ENCODE measurements at regions not wholly inside any gene's neighbourhood (a gene's known extent, or its start where the extent isn't known, plus 50 kb on each side); places are given as distances from the start of the nearest gene placed in this dataset.

- peaks cover 11% of the 10 kb centered on the region for H3K27me3 ChIP-seq (ENCODE audit: insufficient read depth, poor library complexity, severe bottlenecking)
- no peak overlapping the region for H3K27ac ChIP-seq (replicated peaks)
- no peak for DNase-seq (ENCODE audit: low read depth in 1 of 2, low spot score in 1 of 2)
- TF ChIP-seq GABPA (IDR thresholded peaks at IDR 0.05; ENCODE audit: low read depth): no peak
- no peak for TF ChIP-seq SPI1 (IDR thresholded peaks at IDR 0.05; ENCODE audit: borderline replicate concordance, low read depth)
- TF ChIP-seq CTCF (IDR thresholded peaks at IDR 0.05; ENCODE audit: insufficient read depth, low read length): no peak
- TF ChIP-seq REST (IDR thresholded peaks at IDR 0.05; ENCODE audit: insufficient replicate concordance, low read depth): no peak
- TF ChIP-seq POLR2AphosphoS5 (IDR thresholded peaks at IDR 0.05; ENCODE audit: low read depth): no peak
- no peak overlapping the region for H3K4me3 ChIP-seq (replicated peaks; ENCODE audit: insufficient read depth, low read length)
Measured at GRCh38 chr2:45291296-45291701, 282.0 kb upstream of the SIX2 start.

GRCh38 chr2:45289997-45290709 lies 280.9 kb upstream of the SIX2 start:
- no peak for TF ChIP-seq GABPA (IDR thresholded peaks at IDR 0.05; ENCODE audit: low read depth)
- TF ChIP-seq POLR2AphosphoS5 (IDR thresholded peaks at IDR 0.05; ENCODE audit: low read depth): no peak
- no peak for TF ChIP-seq REST (IDR thresholded peaks at IDR 0.05; ENCODE audit: insufficient replicate concordance, low read depth)
- TF ChIP-seq CTCF (IDR thresholded peaks at IDR 0.05; ENCODE audit: insufficient read depth, low read length): no peak
- no peak for TF ChIP-seq SPI1 (IDR thresholded peaks at IDR 0.05; ENCODE audit: borderline replicate concordance, low read depth)
- DNase-seq (ENCODE audit: low read depth in 1 of 2, low spot score in 1 of 2): no peak
- Histone ChIP-seq H3K4me3 (replicated peaks; ENCODE audit: insufficient read depth, low read length) (no peak overlapping the region), H3K27me3 (ENCODE audit: insufficient read depth, poor library complexity, severe bottlenecking) (peaks cover 11% of the 10 kb centered on the region), H3K27ac (replicated peaks) (no peak overlapping the region)

- no peak for TF ChIP-seq REST (IDR thresholded peaks at IDR 0.05; ENCODE audit: insufficient replicate concordance, low read depth)
- no peak for TF ChIP-seq POLR2AphosphoS5 (IDR thresholded peaks at IDR 0.05; ENCODE audit: low read depth)
- no peak for TF ChIP-seq GABPA (IDR thresholded peaks at IDR 0.05; ENCODE audit: low read depth)
- TF ChIP-seq SPI1 (IDR thresholded peaks at IDR 0.05; ENCODE audit: borderline replicate concordance, low read depth): no peak
- TF ChIP-seq CTCF (IDR thresholded peaks at IDR 0.05; ENCODE audit: insufficient read depth, low read length): no peak
- DNase-seq (ENCODE audit: low read depth in 1 of 2, low spot score in 1 of 2): no peak
- H3K27me3 ChIP-seq (ENCODE audit: insufficient read depth, poor library complexity, severe bottlenecking): peaks cover 6% of the 10 kb centered on the region
- H3K27ac ChIP-seq (replicated peaks): no peak overlapping the region
- H3K4me3 ChIP-seq (replicated peaks; ENCODE audit: insufficient read depth, low read length): no peak overlapping the region
Measured at GRCh38 chr2:45288532-45289417, 279.5 kb upstream of the SIX2 start.
